GM20000 (cell line): ENCODE measurements at regions not wholly inside any gene's neighbourhood (a gene's known extent, or its start where the extent isn't known, plus 50 kb on each side); places are given as distances from the start of the nearest gene placed in this dataset.
"Not testable (repeated sequence)": the region's sequence is repeated elsewhere in the genome, so short reads cannot be mapped to it uniquely, and the experiment has no call there.

Experiments used
- DNase-seq: peaks from one replicate; pipeline ENCODE4 v3.0.0; 2012; ENCODE audit warnings: low spot score
- TF ChIP-seq, protein P1 (sequence below): IDR thresholded peaks from 2 replicates; pipeline ENCODE4 v1.5.1; 2012; ENCODE audit warnings: mild to moderate bottlenecking, control low read depth; ENCODE audit errors: extremely low read depth, missing control alignments

DNA sequence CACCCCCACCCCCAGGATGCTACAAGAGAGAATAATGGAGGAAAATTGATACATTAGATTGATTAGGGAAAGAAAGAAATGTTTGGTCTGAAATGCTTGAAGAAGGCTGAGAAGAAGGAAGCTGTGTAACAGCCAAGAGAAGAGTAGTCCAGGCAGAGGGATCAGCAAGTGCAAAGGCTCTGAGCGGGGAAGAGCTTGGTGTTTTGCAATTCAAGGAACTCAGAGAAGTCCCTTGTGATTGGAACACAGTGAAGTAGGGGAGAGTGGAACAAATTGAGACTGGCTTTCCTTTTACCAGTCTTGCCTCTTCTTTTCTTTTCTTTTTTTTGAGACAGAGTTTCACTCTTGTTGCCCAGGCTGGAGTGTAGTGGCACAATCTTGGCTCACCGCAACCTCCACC is 76.6 kb upstream of the CHD6 start:
- no peak for DNase-seq
- TF ChIP-seq, protein P1, sequence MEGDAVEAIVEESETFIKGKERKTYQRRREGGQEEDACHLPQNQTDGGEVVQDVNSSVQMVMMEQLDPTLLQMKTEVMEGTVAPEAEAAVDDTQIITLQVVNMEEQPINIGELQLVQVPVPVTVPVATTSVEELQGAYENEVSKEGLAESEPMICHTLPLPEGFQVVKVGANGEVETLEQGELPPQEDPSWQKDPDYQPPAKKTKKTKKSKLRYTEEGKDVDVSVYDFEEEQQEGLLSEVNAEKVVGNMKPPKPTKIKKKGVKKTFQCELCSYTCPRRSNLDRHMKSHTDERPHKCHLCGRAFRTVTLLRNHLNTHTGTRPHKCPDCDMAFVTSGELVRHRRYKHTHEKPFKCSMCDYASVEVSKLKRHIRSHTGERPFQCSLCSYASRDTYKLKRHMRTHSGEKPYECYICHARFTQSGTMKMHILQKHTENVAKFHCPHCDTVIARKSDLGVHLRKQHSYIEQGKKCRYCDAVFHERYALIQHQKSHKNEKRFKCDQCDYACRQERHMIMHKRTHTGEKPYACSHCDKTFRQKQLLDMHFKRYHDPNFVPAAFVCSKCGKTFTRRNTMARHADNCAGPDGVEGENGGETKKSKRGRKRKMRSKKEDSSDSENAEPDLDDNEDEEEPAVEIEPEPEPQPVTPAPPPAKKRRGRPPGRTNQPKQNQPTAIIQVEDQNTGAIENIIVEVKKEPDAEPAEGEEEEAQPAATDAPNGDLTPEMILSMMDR, result no peak

DNA sequence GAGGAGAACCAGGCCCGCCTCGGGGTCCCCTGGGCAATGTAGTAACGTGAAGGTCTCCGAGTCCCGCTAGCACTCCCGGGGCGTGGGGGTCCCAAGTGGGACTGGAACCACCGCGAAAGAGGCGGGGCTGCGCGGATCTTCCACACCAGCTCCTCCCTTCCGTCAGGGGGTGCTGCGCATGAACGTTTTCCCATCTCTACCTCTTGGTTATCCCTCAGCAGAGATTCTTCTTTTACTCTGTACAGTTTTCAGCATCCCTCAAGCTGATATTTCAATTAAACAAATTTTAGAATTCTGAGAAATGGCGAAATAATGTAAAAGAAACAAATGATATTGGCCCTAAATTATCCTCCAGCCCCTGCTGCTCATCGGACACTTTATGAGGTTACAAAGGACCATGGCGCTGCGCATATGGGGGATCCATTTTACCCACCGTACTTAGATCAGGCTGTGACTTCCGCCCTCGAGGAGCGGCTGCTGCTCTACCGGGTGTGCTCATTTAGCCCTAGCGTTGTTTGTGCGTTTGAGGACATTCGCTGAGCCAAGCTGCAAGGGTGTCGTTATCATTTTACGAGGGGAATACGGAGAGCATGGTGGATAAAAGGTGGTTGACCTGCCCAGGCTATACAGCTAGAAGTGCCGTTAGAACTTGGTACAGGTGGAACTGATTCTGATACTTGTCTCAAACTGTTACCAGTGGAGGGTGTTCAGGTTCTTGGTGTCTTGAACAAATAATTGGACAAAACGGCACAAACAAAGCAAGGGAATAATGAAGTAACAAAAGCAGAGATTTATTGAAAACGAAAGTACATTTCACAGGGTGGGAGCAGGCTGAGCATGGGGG is 75.2 kb upstream of the CHD6 start:
- TF ChIP-seq, protein P1, result no peak
- peak; percentile 71 for DNase-seq

DNA sequence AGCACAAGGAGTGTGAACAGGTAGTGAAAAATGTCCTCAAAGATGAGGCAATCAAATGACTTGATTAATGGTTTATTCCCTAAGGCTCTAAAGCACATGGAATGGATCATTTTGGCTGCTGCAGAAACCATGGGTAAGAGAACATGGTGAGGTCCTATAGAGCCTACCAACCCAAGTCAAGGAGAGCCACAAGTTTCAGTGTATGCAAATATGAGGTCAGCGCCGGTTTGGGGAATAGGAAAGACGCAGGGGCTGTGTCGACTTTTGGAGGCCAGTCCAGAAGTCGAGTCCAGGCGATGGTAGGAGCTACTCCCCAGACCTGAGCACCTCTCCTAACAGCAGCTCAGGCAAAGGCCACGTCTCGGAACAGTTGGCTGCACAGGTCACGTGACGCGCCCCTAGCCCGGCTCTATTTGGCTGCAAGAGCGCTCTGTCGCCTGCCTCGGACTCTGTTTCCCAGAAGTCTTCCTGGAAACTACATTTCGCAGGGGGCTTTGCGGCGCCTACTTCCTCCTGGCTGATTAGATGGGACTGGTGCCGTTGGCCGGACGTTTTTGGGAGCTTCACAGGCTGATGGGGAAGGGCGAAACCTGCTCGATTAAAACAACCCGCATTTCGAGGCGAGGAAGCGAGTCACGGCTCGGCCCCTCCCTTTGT is 74.4 kb upstream of the CHD6 start:
- peak; percentile 54 for DNase-seq
- TF ChIP-seq, protein P1, result no peak

DNA sequence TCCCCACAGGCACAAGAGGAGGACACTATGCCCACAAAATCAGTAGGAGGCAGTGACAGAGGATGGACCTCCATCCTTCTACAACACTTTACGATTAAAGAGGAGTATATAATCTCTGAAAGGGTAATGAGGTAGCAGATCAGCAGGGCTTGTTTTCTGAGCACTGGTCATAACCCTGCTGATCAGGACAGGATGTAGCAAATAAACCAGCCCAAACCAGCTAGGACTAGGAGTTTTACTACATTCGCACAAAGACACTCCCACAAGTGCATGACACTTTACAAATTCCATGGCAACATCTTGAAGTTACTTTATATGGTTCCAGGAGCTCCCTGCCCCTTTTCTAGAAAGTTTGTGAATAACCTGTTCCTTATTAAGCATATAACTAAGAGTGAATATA is 73.3 kb upstream of the CHD6 start:
- DNase-seq, result no peak
- TF ChIP-seq, protein P1, result no peak

DNA sequence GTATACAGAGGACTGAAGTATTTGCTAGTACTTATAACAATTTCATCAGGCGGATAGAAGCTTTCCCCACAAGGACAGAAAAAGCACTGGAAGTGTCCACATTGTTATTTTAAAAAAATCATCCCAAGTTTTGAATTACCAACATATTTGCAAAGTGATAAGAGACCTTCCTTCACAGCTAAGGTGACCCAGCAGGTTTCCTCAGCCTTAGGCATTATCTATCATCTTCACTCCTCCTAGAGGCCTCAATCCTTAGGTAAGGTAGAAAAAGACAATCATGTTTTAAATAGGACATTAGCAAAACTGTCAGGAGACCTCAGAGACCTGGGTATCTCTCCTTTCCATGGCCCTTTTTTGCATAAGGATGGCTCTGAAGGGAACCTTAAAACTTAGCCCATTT is 72.5 kb upstream of the CHD6 start:
- no peak for DNase-seq
- TF ChIP-seq, protein P1, result no peak

DNA sequence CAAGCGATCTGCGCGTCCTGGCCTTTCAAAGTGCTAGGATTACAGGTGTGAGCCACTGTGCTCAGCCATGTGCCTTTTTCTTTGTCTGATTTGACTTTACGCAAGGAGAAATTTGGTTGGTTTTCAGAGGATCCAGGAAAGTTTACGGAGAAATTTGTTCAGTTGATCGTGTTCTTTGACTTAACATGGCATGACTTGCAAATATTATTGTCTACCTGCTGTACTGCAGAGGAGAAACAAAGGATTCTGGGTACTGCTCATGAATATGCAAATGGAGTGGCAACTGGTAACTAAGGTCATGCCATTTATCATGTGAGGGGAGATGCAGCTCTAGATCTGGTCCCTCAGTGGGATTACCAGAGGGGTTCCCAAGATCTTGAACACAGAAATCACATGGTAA is 68.8 kb upstream of the CHD6 start:
- no peak for DNase-seq
- TF ChIP-seq, protein P1, result no peak

DNA sequence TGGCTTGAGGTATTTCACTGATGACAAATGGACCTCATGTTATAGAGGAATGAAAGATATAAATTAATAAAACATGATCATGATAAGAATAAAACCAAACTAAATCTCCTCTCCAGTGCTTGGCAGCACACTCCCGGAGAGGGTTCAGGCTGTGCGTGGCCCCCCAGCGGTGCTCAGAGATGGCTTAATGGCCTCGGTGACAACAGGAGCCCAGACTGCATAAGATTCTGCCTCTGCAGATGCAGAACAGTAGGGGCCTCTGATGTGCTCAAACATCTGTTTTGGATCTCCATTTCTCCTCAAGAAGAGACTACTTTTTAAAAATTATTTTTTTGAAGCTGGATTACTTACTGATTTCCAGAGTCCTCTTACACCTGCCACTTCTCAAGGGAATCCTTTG is 67.0 kb upstream of the CHD6 start:
- DNase-seq, result not testable (repeated sequence)
